Heart left ventricle (tissue), 16 donors: ENCODE measurements at regions not wholly inside any gene's neighbourhood (a gene's known extent, or its start where the extent isn't known, plus 50 kb on each side); places are given as distances from the start of the nearest gene placed in this dataset.

ENCODE experiments used
- ATAC-seq, 4 donors: fragments of 200-7000 bp; cut with Tn5 transposase; one replicate each; pipeline ENCODE4 v1.9.1; 2020 to 2022; ENCODE audit warnings: moderate library complexity in 4 of 4, mild to moderate bottlenecking in 3 of 4, moderate number of reproducible peaks in 1 of 4
- DNase-seq, 5 donors: peaks; one replicate each; pipeline ENCODE4 v3.0.0-alpha.2; 2020
- H3K27ac ChIP-seq, 12 donors: fragments of 200-600 bp; sonication (generic) in 4 of 12; one replicate each; pipeline versions ENCODE4 v1.5.0 to v1.8.0; 2016 to 2022; ENCODE audit warnings: mild to moderate bottlenecking in 2 of 12
- H3K27me3 ChIP-seq, 9 donors: fragments of 200-600 bp; sonication (generic) in 2 of 9; one replicate each; pipeline versions ENCODE4 v1.5.1 to v1.8.0; 2016 to 2022; ENCODE audit warnings: mild to moderate bottlenecking in 3 of 9
- H3K36me3 ChIP-seq, 9 donors: fragments of 200-600 bp; sonication (generic) in 2 of 9; one replicate each; pipeline versions ENCODE4 v1.5.0 to v1.8.0; 2018 to 2022; ENCODE audit warnings: mild to moderate bottlenecking in 2 of 9
- H3K4me1 ChIP-seq, 12 donors: fragments of 200-600 bp; sonication (generic) in 4 of 12; one replicate each; pipeline versions ENCODE4 v1.5.0 to v1.8.0; 2016 to 2022; ENCODE audit warnings: mild to moderate bottlenecking in 3 of 12
- H3K4me3 ChIP-seq, 12 donors: fragments of 200-600 bp; sonication (generic) in 4 of 12; one replicate each; pipeline versions ENCODE4 v1.5.0 to v1.8.0; 2017 to 2022; ENCODE audit warnings: mild to moderate bottlenecking in 9 of 12, moderate library complexity in 4 of 12
- H3K9me3 ChIP-seq, 12 donors: fragments of 200-600 bp; sonication (generic) in 4 of 12; one replicate each; pipeline versions ENCODE4 v1.5.0 to v1.8.0; 2016 to 2022; ENCODE audit warnings: mild to moderate bottlenecking in 1 of 12
- CTCF ChIP-seq, 12 donors: fragments of 200-600 bp; sonication (generic) in 4 of 12; IDR thresholded peaks; one replicate each; pipeline versions ENCODE4 v1.5.0 to v1.8.0; 2018 to 2022; ENCODE audit warnings: antibody characterized with exemption in 12 of 12, mild to moderate bottlenecking in 5 of 12
- POLR2A ChIP-seq, 2 donors: fragments of 450-650 bp; IDR thresholded peaks; one replicate each; pipeline ENCODE4 v1.6.1; 2017; ENCODE audit warnings: antibody characterized with exemption in 2 of 2, mild to moderate bottlenecking in 2 of 2, moderate library complexity in 2 of 2
- whole genome bisulfite sequencing, 4 donors: extraction: QIAGEN DNeasy Blood & Tissue Kit in 2 of 4; methylation state at CpG; one replicate each; pipeline versions ENCODE4 v1.1.5 to v1.1.7; 2013 to 2018; 5-methylcytosine and 5-hydroxymethylcytosine counted together
- intact Hi-C, 10 donors: fragments of 100-400 bp; cut with DNase I; formaldehyde crosslinking; loops; one replicate each; pipeline versions ENCODE4 v1.11.1 to v1.14.2; 2022
- donor health status: ischemic (EF 13 %, LVEDD 7.1; RV severe dilation, severe dysfunction).
- donor health status: healthy with polysubstance abuse.
- donor health status: DM: no; HTN: yes; CAD: no.
- donor health status: DM: no; HTN: no; CAD: no.
- donor health status: ischemic (EF 25% LVEDD 6.9; RV normal size, moderate dysfunction).
- donor health status: ischemic (EF 25% LVEDD 5.7; RV mildly dilated, moderate dysfunction).
- donor health status: healthy.
- donor health status: DM: yes; HTN: yes; CAD: no.
- donor health status: ischemic (EF 35%, LVEDD 5.7; RV mildly dilated, moderate dysfunction).
- donor health status: nonischemic (EF 11% LVEDD 7.7; RV severe dilation, severe dysfunction).
- donor health status: DM: yes; HTN: yes; CAD: no.
- donor health status: PGD.
- donor health status: ischemic (EF 29% LVEDD 5.4; RV normal size, mild dysfunction).
- donor health status: nonischemic (EF 23%, LVEDD 6.1; RV moderate dilation, normal function).

DNA sequence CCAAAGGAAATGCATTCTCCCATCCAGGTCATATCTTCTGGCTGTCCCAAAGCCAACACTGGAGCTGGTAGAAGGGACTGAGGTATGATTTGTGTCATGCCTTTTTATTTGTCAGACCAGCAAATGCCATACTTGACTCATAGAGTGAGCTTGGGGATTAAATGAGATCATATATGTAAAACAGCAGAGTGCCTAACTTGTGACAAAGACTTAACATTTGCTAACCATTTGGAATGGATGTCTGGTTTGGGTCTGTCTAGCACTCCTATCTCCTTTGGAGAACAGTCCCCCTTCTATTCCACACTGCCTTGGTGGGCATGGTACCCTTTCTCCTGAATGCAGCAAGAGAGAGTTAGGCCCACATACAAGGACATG is 128.5 kb upstream of the LGALSL start:
- no peaks in the 10 kb centered on the region for H3K36me3 ChIP-seq
- DNase-seq (no peak), ATAC-seq (no peak)
- H3K9me3 ChIP-seq, result peaks cover 0 to 6% (median 0%) of the 10 kb centered on the region in 12 donors
- no peak overlapping the region for H3K27ac ChIP-seq
- TF ChIP-seq CTCF (IDR thresholded peaks at IDR 0.05), result no peak
- TF ChIP-seq POLR2A (IDR thresholded peaks at IDR 0.05), result no peak
- no peaks in the 10 kb centered on the region for H3K27me3 ChIP-seq
- H3K4me3 ChIP-seq, result no peak overlapping the region
- intact Hi-C loops, result loop anchor here in 5 of 10 donors (5.0 kb wide), 4 partner anchors 53 to 278 kb away; partner anchors contain the start of gene PELI1 (in 2 of the 5)
- H3K4me1 ChIP-seq, result peaks cover 3 to 40% (median 26%) of the 10 kb centered on the region in 12 donors

- Histone ChIP-seq H3K27ac (no peak overlapping the region), H3K36me3 (no peaks in the 10 kb centered on the region), H3K9me3 (peaks cover 0 to 2% (median 0%) of the 10 kb centered on the region in 12 donors), H3K4me1 (peaks cover 3 to 45% (median 32%) of the 10 kb centered on the region in 12 donors), H3K4me3 (no peak overlapping the region), H3K27me3 (no peaks in the 10 kb centered on the region)
- no peak for TF ChIP-seq CTCF (IDR thresholded peaks at IDR 0.05)
- no peak for TF ChIP-seq POLR2A (IDR thresholded peaks at IDR 0.05)
- intact Hi-C loops, result loop anchor here in 6 of 10 donors (2.0 to 5.0 kb wide), 5 partner anchors 54 to 279 kb away; partner anchors contain the start of gene PELI1 (in 2 of the 6)
- ATAC-seq (no peak), DNase-seq (no peak)
- 92 to 94% (median 93%) methylated on average over 8 of the region's 8 CpGs for WGBS, 4 donors
Measured at GRCh38 chr2:64325852-64326577, 127.9 kb upstream of the LGALSL start.

DNA sequence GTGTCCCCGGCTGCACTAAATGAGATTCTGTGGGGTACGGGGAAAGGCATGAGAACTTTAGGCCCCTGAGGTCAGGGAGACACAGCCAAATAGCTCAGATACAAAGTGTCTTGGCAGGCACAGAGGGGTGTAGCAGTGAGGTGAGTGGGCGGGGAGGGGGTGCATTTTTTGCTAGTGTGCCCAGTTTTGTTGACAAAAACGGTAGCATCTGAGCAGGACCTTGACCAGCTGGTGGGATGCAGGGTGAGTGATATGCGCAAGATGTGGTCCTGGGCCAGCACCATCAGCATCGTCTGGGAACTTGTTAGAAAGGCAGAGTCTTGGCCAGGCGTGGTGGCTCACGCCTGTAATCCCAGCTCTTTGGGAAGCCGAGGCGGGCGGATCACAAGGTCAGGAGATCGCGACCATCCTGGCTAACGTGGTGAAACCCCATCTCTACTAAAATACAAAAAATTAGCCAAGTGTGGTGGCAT is 127.3 kb upstream of the LGALSL start:
- no peak for TF ChIP-seq POLR2A (IDR thresholded peaks at IDR 0.05)
- no peak for TF ChIP-seq CTCF (IDR thresholded peaks at IDR 0.05)
- Histone ChIP-seq H3K27ac (peak overlapping the region in 1 of 12 donors; percentile 85), H3K36me3 (no peaks in the 10 kb centered on the region), H3K9me3 (no peaks in the 10 kb centered on the region), H3K4me3 (no peak overlapping the region), H3K27me3 (no peaks in the 10 kb centered on the region), H3K4me1 (peaks cover 3 to 51% (median 35%) of the 10 kb centered on the region in 12 donors)
- intact Hi-C loops, result loop anchor here in 6 of 10 donors (2.0 to 5.0 kb wide), 5 partner anchors 54 to 279 kb away; partner anchors contain the start of gene PELI1 (in 2 of the 6)
- 91 to 95% (median 94%) methylated on average over 14 of the region's 14 CpGs for WGBS, 4 donors
- DNase-seq (no peak), ATAC-seq (no peak)

DNA sequence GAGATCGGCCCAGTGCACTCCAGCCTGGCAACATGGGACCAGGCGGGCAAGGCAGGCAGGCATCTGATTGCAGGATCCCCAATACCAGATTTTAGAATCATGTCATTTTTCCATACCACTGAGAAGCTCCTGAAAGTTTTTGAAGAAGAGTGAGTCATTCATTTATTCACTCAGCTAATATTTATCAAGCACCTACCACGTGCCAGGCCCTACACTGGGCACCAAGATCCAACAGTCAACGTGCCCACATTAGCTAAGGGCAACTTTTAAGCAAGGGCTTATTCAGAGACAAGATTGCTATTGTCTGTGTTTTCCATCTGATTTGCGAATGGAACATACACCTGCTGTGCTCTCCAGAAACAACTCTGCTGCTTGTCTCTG is 126.8 kb upstream of the LGALSL start:
- 82 to 90% (median 86%) methylated on average over 5 of the region's 5 CpGs for WGBS, 4 donors
- DNase-seq, result no peak

More for the DNA sequence above, 126.8 kb upstream of the LGALSL start:
- no peak for ATAC-seq
- H3K4me3 ChIP-seq, result peak overlapping the region in 6 of 12 donors; percentile 19 to 38 (median 32)
- no peaks in the 10 kb centered on the region for H3K9me3 ChIP-seq
- H3K27ac ChIP-seq, result peak overlapping the region in 5 of 12 donors; percentile 67 to 90 (median 77)
- intact Hi-C loops, result loop anchor here in 6 of 10 donors (2.0 to 5.0 kb wide), 5 partner anchors 55 to 280 kb away; partner anchors contain the start of gene PELI1 (in 2 of the 6)
- H3K27me3 ChIP-seq, result no peaks in the 10 kb centered on the region
- no peaks in the 10 kb centered on the region for H3K36me3 ChIP-seq
- H3K4me1 ChIP-seq, result peaks cover 3 to 52% (median 37%) of the 10 kb centered on the region in 12 donors
- no peak for TF ChIP-seq CTCF (IDR thresholded peaks at IDR 0.05)
- no peak for TF ChIP-seq POLR2A (IDR thresholded peaks at IDR 0.05)
